ENCODE measurements at regions not wholly inside any gene's neighbourhood (a gene's known extent, or its start where the extent isn't known, plus 50 kb on each side); places are given as distances from the start of the nearest gene placed in this dataset.

- no peak for TF ChIP-seq NR0B1 (IDR thresholded peaks at IDR 0.05; ENCODE audit: partially characterized antibody)
Observed at GRCh38 chr5:173709145-173709544, 92.7 kb upstream of the BOD1 start (continued).

- H3K9me1 ChIP-seq (ENCODE audit: control insufficient read depth, insufficient read depth, low read length), result no peaks in the 10 kb centered on the region
- no peaks in the 10 kb centered on the region for H3K27me3 ChIP-seq (ENCODE audit: control insufficient read depth in 2 of 2, insufficient read depth in 2 of 2, low read length in 2 of 2)
- H4K20me1 ChIP-seq (replicated peaks; ENCODE audit: control insufficient read depth, insufficient read depth, low read length), result no peaks in the 10 kb centered on the region
- no peaks in the 10 kb centered on the region for H3K36me3 ChIP-seq (ENCODE audit: control insufficient read depth, insufficient read depth, low read length)
- BruUV-seq (replicated peaks), result no TSS peak
- no peak for ATAC-seq
- H3K4me2 ChIP-seq (ENCODE audit: insufficient read depth, low read length), result no peak overlapping the region
- no peaks in the 10 kb centered on the region for H3K9me3 ChIP-seq (replicated peaks; ENCODE audit: control insufficient read depth, insufficient read depth, low read depth, low read length)
- FAIRE-seq, result no peak
- CTCF ChIA-PET (ENCODE audit: low intra/inter-chr PET ratio), result no interaction called here
- 52% methylated on average over 6 of the region's 6 CpGs for WGBS (ENCODE audit: insufficient coverage, low coverage, missing lambda C conversion rate)
- H3K4me1 ChIP-seq (replicated peaks in 1 of 2; ENCODE audit: control insufficient read depth in 2 of 2, insufficient read depth in 2 of 2, low read length in 2 of 2), result peaks cover 7 to 12% of the 10 kb centered on the region in 2 experiments; a peak in 4 of 5 replicates
- POLR2A ChIA-PET, result interaction anchor here (1.0 kb wide), 2 partner anchors 9 to 13 kb away, joined by 3 to 4 read pairs; no protein-coding TSS in a partner anchor
- no peaks in the 10 kb centered on the region for H3K79me2 ChIP-seq (ENCODE audit: control insufficient read depth, insufficient read depth, low read length)
- H3K9ac ChIP-seq (ENCODE audit: insufficient read depth in 1 of 2, low read depth in 2 of 2, low read length in 2 of 2), result no peak overlapping the region
- no peak overlapping the region for H3K27ac ChIP-seq (ENCODE audit: extremely low read depth, low read depth, low read length)
- H3K4me3 ChIP-seq, result no peak overlapping the region
- in situ Hi-C loops (cut with MboI), result no loop called here
- intact Hi-C loops (cut with micrococcal nuclease), result loop anchor here (10.0 kb wide), 1 partner anchor 175 kb away; the partner anchor contains the start of gene CPEB4
- no peak for DNase-seq (ENCODE audit: extremely low read depth in 1 of 4, low spot score in 3 of 4)
- no peak overlapping the region for H2AFZ ChIP-seq (ENCODE audit: low read depth, low read length)
- TF ChIP-seq ATF2 (CRISPR knock-in tag; IDR thresholded peaks at IDR 0.05) (no peak), ASH1L (IDR thresholded peaks at IDR 0.05; ENCODE audit: borderline replicate concordance, low read depth, partially characterized antibody) (no peak), PHF8 (IDR thresholded peaks at IDR 0.05; ENCODE audit: borderline replicate concordance, low read length) (no peak), TEAD4 (IDR thresholded peaks at IDR 0.05; ENCODE audit: low read length) (no peak), TEAD4 (CRISPR knock-in tag; IDR thresholded peaks at IDR 0.05; ENCODE audit: borderline replicate concordance) (no peak), MAFG (tag; conservative IDR thresholded peaks at IDR 0.05) (no peak), RBM25 (IDR thresholded peaks at IDR 0.05; ENCODE audit: low read depth, low read length, severe bottlenecking) (peak; percentile 74)
Observed at GRCh38 chr5:173709761-173710160, 93.3 kb upstream of the BOD1 start.

Data from K562 (cell line).